ENCODE measurements at regions not wholly inside any gene's neighbourhood (a gene's known extent, or its start where the extent isn't known, plus 50 kb on each side); places are given as distances from the start of the nearest gene placed in this dataset.

- TF ChIP-seq, protein P1, sequence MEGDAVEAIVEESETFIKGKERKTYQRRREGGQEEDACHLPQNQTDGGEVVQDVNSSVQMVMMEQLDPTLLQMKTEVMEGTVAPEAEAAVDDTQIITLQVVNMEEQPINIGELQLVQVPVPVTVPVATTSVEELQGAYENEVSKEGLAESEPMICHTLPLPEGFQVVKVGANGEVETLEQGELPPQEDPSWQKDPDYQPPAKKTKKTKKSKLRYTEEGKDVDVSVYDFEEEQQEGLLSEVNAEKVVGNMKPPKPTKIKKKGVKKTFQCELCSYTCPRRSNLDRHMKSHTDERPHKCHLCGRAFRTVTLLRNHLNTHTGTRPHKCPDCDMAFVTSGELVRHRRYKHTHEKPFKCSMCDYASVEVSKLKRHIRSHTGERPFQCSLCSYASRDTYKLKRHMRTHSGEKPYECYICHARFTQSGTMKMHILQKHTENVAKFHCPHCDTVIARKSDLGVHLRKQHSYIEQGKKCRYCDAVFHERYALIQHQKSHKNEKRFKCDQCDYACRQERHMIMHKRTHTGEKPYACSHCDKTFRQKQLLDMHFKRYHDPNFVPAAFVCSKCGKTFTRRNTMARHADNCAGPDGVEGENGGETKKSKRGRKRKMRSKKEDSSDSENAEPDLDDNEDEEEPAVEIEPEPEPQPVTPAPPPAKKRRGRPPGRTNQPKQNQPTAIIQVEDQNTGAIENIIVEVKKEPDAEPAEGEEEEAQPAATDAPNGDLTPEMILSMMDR (IDR thresholded peaks at IDR 0.05) = no peak
- TF ChIP-seq POLR2AphosphoS5 (IDR thresholded peaks at IDR 0.05) = no peak
Observed at GRCh38 chr5:82551192-82551591, 273.0 kb upstream of the RPS23 start.

All from transverse colon (tissue), 4 donors.